ENCODE measurements at regions not wholly inside any gene's neighbourhood (a gene's known extent, or its start where the extent isn't known, plus 50 kb on each side); places are given as distances from the start of the nearest gene placed in this dataset.

DNA sequence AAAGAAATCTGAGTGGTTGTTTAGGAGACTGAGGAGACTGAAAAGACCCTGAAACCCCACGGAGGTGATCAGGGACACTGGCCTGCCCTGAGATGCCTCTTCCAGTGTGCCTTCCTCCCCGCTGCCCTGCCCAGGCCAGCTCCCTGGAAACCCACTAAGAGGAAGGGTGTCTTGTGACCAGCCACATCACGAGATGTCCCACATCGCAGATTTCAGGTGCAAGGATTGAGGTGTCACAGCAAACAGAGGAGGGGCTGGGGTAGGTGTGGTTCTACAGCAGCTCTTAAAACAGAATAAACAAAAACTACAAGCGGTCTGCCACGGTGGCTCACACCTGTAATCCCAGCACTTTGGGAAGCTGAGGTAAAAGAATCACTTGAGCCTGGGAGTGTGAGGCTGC lies 184.3 kb upstream of the C14orf180 start:
- no peak for DNase-seq (ENCODE audit: low spot score)
- TF ChIP-seq, protein P1, sequence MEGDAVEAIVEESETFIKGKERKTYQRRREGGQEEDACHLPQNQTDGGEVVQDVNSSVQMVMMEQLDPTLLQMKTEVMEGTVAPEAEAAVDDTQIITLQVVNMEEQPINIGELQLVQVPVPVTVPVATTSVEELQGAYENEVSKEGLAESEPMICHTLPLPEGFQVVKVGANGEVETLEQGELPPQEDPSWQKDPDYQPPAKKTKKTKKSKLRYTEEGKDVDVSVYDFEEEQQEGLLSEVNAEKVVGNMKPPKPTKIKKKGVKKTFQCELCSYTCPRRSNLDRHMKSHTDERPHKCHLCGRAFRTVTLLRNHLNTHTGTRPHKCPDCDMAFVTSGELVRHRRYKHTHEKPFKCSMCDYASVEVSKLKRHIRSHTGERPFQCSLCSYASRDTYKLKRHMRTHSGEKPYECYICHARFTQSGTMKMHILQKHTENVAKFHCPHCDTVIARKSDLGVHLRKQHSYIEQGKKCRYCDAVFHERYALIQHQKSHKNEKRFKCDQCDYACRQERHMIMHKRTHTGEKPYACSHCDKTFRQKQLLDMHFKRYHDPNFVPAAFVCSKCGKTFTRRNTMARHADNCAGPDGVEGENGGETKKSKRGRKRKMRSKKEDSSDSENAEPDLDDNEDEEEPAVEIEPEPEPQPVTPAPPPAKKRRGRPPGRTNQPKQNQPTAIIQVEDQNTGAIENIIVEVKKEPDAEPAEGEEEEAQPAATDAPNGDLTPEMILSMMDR (IDR thresholded peaks at IDR 0.05; ENCODE audit: extremely low read depth, missing control alignments): no peak

DNA sequence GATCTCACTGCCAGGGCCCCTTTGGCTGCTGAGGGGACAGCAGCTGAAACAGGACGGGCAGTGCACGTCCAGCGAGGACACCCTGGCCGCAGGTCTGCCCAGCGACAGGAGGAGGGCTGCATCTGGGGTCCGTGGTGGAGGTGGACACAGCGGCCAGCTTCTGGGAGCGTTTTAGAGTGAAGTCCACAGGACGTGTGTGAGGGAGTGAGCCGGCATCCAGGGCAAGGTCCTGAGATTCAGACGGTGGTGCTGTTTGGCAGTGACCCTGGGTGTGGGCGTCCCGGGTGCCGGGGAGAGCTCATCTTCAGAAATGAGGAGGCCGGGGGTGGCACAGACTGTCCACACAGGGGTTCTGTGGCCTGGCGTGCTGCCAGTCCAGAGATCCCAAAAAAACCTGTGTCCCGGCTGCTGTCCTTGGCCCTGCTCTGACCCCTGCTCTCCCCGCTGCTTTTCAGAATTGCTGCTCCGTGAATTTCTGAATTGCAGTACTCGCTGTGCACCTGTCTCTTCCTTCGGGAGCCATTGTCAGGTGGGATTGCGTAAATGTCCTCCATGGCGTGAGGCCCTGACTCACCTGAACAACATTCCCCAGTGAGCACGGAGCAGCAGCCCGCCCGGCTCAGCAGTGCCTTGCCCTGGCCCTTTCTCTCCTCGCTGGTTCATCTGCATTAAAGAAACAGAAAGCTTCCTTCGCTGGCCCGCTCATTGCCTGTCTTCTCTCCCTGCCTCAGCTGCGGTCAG lies 183.5 kb upstream of the C14orf180 start:
- no peak for DNase-seq (ENCODE audit: low spot score)

DNA sequence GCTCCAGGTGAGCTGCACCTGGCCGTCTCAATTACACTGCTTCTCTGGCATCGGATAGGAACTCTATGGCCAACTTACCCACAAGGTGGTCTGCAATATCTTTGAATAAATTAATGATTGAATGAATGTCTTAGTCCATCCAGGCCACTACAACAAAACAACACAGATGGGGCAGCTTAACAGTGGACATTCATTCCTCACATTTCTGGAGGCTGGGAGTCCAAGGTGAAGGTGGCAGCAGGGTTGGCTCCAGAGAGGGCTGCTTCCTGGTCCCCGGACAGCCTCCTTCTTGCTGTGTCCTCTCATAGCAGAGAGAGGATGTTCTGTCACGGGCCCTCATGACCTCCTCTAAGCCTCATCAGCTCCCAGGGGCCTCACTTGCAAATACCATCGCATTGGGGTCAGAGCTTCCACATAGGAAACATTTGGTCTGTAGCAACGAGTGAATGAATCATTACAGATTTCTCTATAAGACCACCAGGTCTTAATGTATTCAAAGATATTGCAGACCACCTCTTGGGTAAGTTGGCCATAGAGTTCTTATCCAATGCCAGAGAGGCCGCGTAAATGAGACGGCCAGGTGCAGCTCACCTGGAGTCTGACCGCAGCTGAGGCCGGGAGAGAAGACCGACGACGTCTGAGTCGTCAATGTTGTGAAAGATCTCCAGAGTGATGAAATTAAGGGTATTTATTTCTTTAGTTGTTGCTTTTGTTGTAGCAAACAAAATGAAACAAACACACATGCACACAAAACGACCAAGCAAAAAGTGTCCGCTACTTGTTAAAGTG lies 182.7 kb upstream of the C14orf180 start:
- TF ChIP-seq, protein P1 (IDR thresholded peaks at IDR 0.05; ENCODE audit: extremely low read depth, missing control alignments): no peak
- no peak for DNase-seq (ENCODE audit: low spot score)

More for the DNA sequence above, 183.5 kb upstream of the C14orf180 start:
- TF ChIP-seq, protein P1 (IDR thresholded peaks at IDR 0.05; ENCODE audit: extremely low read depth, missing control alignments): no peak

DNA sequence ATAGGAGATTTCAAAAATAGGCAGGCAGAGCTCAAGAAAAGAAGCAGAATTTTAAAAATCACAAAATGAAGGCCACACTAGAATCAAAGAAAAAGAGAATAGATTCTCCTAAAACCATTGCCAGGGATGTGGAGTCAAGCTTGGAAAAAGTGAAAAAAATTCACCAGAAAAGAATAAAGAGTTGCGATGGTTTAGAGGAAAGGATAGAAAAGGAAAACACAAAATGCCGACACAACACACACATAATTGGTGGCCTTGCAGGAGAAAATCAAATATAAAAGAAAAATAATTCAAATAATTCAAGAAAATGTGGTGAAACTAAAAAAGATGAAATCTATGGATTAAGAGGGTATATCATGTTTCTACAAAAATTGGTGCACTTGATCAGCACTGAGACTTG lies 181.6 kb upstream of the C14orf180 start:
- TF ChIP-seq, protein P1 (IDR thresholded peaks at IDR 0.05; ENCODE audit: extremely low read depth, missing control alignments): no peak
- DNase-seq (ENCODE audit: low spot score): no peak

DNA sequence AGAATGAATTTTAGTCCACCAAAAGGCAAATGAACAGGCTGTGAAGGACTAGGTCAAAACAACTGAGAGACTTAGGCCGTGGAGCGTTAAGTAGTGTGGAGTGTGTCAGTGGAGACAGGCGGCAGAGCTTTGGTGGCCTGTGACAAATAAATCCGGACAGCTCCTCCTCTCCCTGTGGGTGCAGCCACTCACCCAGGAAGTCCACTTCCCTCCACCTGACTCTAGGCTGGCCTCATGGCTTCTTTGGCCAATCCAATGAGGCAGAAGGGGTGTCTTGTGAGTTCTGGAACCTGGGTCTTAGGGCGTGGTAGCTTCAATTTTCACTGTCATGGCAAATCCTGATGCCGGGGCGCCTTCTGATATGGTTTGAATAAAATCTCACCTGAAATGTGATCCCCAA lies 180.9 kb upstream of the C14orf180 start:
- no peak for DNase-seq (ENCODE audit: low spot score)
- TF ChIP-seq, protein P1 (IDR thresholded peaks at IDR 0.05; ENCODE audit: extremely low read depth, missing control alignments): no peak

DNA sequence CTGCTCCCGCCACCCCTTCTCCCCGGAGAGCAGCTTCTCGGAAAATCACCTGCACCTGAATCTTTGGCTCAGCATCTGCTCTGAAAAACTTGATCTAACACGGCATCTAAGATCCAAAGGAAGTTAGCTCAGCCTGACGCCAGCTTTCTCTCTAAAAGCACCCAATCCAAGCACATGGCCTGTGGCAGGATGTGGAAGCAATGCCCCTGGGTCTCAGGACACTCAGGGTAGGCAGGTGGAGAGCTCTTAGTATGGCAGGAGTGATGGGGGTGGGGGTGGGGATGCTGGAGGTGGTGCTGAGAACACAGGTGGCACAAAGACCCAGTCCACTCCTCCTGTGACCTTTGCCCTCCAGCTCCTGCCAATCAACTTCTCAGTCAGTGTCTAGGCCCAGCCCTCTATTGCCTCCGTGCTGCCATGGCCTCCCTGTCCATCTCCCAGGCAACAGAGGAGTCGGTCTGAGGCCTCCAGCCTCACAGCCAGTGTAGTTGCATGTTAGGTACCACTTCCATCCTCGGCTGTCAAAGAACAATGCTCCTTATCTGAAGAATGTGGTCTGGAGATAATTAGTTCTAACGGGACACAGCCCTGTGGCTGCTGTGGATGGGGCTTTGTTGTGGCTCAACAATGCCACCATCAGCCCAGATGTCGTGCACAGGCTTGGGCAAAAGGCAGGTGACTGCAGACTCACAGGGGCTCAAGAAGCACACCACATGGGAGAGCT lies 180.0 kb upstream of the C14orf180 start:
- TF ChIP-seq, protein P1 (IDR thresholded peaks at IDR 0.05; ENCODE audit: extremely low read depth, missing control alignments): no peak
- DNase-seq (ENCODE audit: low spot score): no peak

DNA sequence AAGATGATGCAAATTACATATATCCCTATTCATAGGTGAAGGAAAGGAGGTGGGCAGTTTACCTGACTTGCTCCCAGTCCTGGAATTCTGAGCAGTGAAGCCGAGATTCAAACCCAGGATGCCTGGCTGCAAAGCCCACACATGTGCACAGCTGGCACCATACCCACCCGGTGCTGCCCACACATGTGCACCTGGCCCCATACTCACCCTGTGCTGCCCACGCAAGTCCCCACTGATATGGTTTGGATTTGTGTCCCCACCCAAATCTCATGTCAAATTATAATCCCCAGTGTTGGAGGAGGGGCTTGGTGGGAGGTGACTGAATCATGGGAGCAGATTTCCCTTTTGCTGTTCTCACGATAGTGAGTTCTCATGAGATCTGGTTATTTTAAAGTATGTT lies 179.2 kb upstream of the C14orf180 start:
- TF ChIP-seq, protein P1 (IDR thresholded peaks at IDR 0.05; ENCODE audit: extremely low read depth, missing control alignments): no peak
- DNase-seq (ENCODE audit: low spot score): no peak

Data from GM20000 (cell line).